ENCODE measurements at regions not wholly inside any gene's neighbourhood (a gene's known extent, or its start where the extent isn't known, plus 50 kb on each side); places are given as distances from the start of the nearest gene placed in this dataset.

DNA sequence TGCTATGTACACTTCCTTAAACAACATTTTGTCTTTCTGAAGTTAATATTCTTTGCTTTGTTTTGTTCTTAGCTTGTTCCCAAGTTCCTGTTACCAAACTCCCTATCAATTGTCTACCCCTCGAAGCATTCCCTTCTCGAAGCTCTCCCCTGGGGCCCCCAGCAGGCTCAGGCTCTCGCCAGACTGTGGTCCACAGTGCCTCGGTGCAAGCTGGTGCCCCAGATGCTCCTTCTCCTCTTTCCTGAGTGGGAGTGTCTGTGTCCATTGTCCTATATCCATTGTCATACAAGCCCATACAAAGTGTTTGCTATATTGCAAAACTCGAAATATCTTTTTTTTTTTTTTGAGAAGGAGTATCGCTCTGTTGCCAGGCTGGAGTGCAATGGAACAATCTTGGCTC lies 51.7 kb upstream of the RTL6 start:
- TF ChIP-seq CTCF (IDR thresholded peaks at IDR 0.05) = no peak
- Histone ChIP-seq H3K36me3 (no peaks in the 10 kb centered on the region), H3K4me1 (ENCODE audit: control insufficient read depth in 1 of 2, low read depth in 2 of 2) (no peaks in the 10 kb centered on the region), H3K9me3 (no peaks in the 10 kb centered on the region), H3K27me3 (replicated peaks; ENCODE audit: insufficient read depth) (no peaks in the 10 kb centered on the region), H3K4me3 (no peak overlapping the region), H3K27ac (no peak overlapping the region)
- DNase-seq (ENCODE audit: low spot score) (no peak), ATAC-seq (ENCODE audit: insufficient number of reproducible peaks, low FRiP score, low read depth) (no peak)

DNA sequence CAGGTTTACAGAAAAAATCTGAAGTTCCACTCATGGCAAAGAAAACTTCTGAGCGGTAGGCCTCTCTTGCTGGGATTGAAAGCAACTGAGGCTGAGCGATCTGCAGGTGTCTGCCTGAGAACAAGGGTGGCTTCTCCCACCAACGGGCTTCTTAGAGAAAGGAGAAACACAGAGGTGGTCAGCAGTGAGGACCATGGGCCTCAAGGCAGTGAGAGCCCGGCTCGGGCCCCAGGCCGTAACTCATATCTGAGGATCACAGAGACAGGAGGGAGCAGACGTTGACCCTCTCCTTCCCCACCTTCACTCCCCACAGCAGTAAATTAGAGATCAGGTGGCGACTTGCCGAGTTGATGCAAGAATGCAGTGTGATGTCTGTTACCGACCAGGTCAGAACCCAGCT lies 50.9 kb upstream of the RTL6 start:
- no peak overlapping the region for H3K4me3 ChIP-seq
- H3K4me1 ChIP-seq (ENCODE audit: control insufficient read depth in 1 of 2, low read depth in 2 of 2) = no peaks in the 10 kb centered on the region
- no peaks in the 10 kb centered on the region for H3K36me3 ChIP-seq
- no peaks in the 10 kb centered on the region for H3K9me3 ChIP-seq
- no peaks in the 10 kb centered on the region for H3K27me3 ChIP-seq (replicated peaks; ENCODE audit: insufficient read depth)
- DNase-seq (ENCODE audit: low spot score) = no peak
- TF ChIP-seq CTCF (IDR thresholded peaks at IDR 0.05) = no peak
- ATAC-seq (ENCODE audit: insufficient number of reproducible peaks, low FRiP score, low read depth) = no peak
- no peak overlapping the region for H3K27ac ChIP-seq
